ENCODE measurements at regions not wholly inside any gene's neighbourhood (a gene's known extent, or its start where the extent isn't known, plus 50 kb on each side); places are given as distances from the start of the nearest gene placed in this dataset.

DNA sequence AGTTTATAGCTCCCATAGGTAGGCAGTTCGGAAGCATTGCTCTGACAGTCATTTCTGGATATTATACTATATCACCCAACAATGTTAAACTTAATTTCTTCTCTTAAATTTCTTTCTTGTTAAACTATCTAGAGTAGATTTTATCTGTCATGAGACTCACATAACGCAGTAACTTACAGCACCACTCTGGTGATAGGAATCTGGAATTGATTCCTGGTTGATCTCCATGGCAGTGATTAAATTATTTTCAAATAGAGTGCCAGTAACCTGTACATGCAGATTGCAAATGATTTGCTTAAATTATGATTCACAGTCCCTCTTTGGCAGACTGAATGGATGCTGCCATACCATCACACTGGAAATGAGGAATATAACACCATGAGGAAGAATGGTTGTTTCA is 722.1 kb downstream of the DACH1 start:
- TF ChIP-seq, protein P1, sequence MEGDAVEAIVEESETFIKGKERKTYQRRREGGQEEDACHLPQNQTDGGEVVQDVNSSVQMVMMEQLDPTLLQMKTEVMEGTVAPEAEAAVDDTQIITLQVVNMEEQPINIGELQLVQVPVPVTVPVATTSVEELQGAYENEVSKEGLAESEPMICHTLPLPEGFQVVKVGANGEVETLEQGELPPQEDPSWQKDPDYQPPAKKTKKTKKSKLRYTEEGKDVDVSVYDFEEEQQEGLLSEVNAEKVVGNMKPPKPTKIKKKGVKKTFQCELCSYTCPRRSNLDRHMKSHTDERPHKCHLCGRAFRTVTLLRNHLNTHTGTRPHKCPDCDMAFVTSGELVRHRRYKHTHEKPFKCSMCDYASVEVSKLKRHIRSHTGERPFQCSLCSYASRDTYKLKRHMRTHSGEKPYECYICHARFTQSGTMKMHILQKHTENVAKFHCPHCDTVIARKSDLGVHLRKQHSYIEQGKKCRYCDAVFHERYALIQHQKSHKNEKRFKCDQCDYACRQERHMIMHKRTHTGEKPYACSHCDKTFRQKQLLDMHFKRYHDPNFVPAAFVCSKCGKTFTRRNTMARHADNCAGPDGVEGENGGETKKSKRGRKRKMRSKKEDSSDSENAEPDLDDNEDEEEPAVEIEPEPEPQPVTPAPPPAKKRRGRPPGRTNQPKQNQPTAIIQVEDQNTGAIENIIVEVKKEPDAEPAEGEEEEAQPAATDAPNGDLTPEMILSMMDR (conservative IDR thresholded peaks at IDR 0.05; ENCODE audit: low read depth, low read length), result no peak
- TF ChIP-seq EZH2phosphoT487 (IDR thresholded peaks at IDR 0.05; ENCODE audit: borderline replicate concordance, low read length) (no peak), EZH2 (IDR thresholded peaks at IDR 0.05; ENCODE audit: low read length, unreplicated experiment) (no peak)
- Histone ChIP-seq H3K27me3 (ENCODE audit: low read length) (no peaks in the 10 kb centered on the region), H3K9ac (ENCODE audit: low read length) (no peak overlapping the region), H3K4me3 (ENCODE audit: low read length) (no peak overlapping the region), H4K20me1 (ENCODE audit: low read length) (no peaks in the 10 kb centered on the region), H3K36me3 (ENCODE audit: low read depth, low read length) (no peaks in the 10 kb centered on the region), H3K9me2 (replicated peaks; ENCODE audit: low read length) (no peaks in the 10 kb centered on the region), H3F3A (ENCODE audit: low read length, unreplicated experiment) (no peaks in the 10 kb centered on the region), H3K27ac (ENCODE audit: low read length) (no peak overlapping the region), H3K4me1 (ENCODE audit: insufficient read depth, low read length) (no peaks in the 10 kb centered on the region), H3K4me2 (ENCODE audit: low read length) (no peak overlapping the region), H3K9me3 (ENCODE audit: low read length) (no peaks in the 10 kb centered on the region), H3K79me2 (ENCODE audit: low read length) (no peaks in the 10 kb centered on the region), H2AFZ (ENCODE audit: low read length) (no peak overlapping the region)
- BruUV-seq (replicated peaks), result no TSS peak
- intact Hi-C loops (cut with micrococcal nuclease), result no loop called here
- no peak for DNase-seq
- CTCF ChIA-PET, result no interaction called here
- POLR2A ChIA-PET (ENCODE audit: unreplicated experiment), result no interaction called here
- ATAC-seq, result no peak

GRCh38 chr13:71137101-71137500 is 729.9 kb downstream of the DACH1 start:
- Histone ChIP-seq H4K20me1 (ENCODE audit: low read length) (no peaks in the 10 kb centered on the region), H3K4me2 (ENCODE audit: low read length) (no peak overlapping the region), H3K79me2 (ENCODE audit: low read length) (no peaks in the 10 kb centered on the region), H3K9me2 (replicated peaks; ENCODE audit: low read length) (no peaks in the 10 kb centered on the region), H3K27ac (ENCODE audit: low read length) (no peak overlapping the region), H3K4me3 (ENCODE audit: low read length) (no peak overlapping the region), H3K4me1 (ENCODE audit: insufficient read depth, low read length) (no peaks in the 10 kb centered on the region), H3K9me3 (ENCODE audit: low read length) (no peaks in the 10 kb centered on the region), H3F3A (ENCODE audit: low read length, unreplicated experiment) (no peaks in the 10 kb centered on the region), H3K9ac (ENCODE audit: low read length) (no peak overlapping the region), H2AFZ (ENCODE audit: low read length) (no peak overlapping the region), H3K27me3 (ENCODE audit: low read length) (no peaks in the 10 kb centered on the region), H3K36me3 (ENCODE audit: low read depth, low read length) (no peaks in the 10 kb centered on the region)
- CTCF ChIA-PET, result no interaction called here
- DNase-seq, result no peak
- POLR2A ChIA-PET (ENCODE audit: unreplicated experiment), result no interaction called here
- BruUV-seq (replicated peaks), result no TSS peak
- no peak for ATAC-seq
- intact Hi-C loops (cut with micrococcal nuclease), result no loop called here
- TF ChIP-seq, protein P1 (conservative IDR thresholded peaks at IDR 0.05; ENCODE audit: low read depth, low read length), result no peak
- no peak for TF ChIP-seq EZH2 (IDR thresholded peaks at IDR 0.05; ENCODE audit: low read length, unreplicated experiment)
- TF ChIP-seq EZH2phosphoT487 (IDR thresholded peaks at IDR 0.05; ENCODE audit: borderline replicate concordance, low read length), result no peak

DNA sequence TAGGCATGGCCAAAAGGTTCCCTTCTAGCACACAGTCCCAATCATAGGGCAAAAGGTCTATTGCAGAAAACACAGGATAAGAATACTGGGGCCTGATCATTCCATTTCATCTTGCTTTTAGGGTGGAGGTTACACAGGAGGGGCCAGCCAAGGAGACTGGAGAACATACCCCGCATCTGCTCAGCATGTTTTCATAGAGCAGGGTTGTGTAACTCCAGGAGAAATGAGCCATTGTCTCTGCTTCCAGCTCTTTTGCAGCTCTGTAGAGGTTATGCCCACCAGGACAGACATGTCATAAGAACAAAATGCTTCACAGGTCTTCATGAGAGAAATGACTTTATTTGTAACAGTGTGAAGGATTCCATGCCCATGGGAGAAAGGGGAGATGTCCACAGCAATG is 742.8 kb downstream of the DACH1 start:
- no peaks in the 10 kb centered on the region for H3K9me2 ChIP-seq (replicated peaks; ENCODE audit: low read length)
- no peaks in the 10 kb centered on the region for H3K4me1 ChIP-seq (ENCODE audit: insufficient read depth, low read length)
- H3K4me2 ChIP-seq (ENCODE audit: low read length), result no peak overlapping the region
- H3K36me3 ChIP-seq (ENCODE audit: low read depth, low read length), result no peaks in the 10 kb centered on the region
- no peaks in the 10 kb centered on the region for H3K79me2 ChIP-seq (ENCODE audit: low read length)
- BruUV-seq (replicated peaks), result no TSS peak
- POLR2A ChIA-PET (ENCODE audit: unreplicated experiment), result no interaction called here
- no peak overlapping the region for H2AFZ ChIP-seq (ENCODE audit: low read length)
- intact Hi-C loops (cut with micrococcal nuclease), result no loop called here
- no peak overlapping the region for H3K27ac ChIP-seq (ENCODE audit: low read length)
- no peaks in the 10 kb centered on the region for H3K27me3 ChIP-seq (ENCODE audit: low read length)
- ATAC-seq (no peak), DNase-seq (no peak)
- H3K9me3 ChIP-seq (ENCODE audit: low read length), result no peaks in the 10 kb centered on the region
- TF ChIP-seq EZH2phosphoT487 (IDR thresholded peaks at IDR 0.05; ENCODE audit: borderline replicate concordance, low read length) (no peak), EZH2 (IDR thresholded peaks at IDR 0.05; ENCODE audit: low read length, unreplicated experiment) (no peak)
- TF ChIP-seq, protein P1 (conservative IDR thresholded peaks at IDR 0.05; ENCODE audit: low read depth, low read length), result no peak
- CTCF ChIA-PET, result no interaction called here
- no peaks in the 10 kb centered on the region for H4K20me1 ChIP-seq (ENCODE audit: low read length)
- no peaks in the 10 kb centered on the region for H3F3A ChIP-seq (ENCODE audit: low read length, unreplicated experiment)
- H3K9ac ChIP-seq (ENCODE audit: low read length), result no peak overlapping the region
- H3K4me3 ChIP-seq (ENCODE audit: low read length), result no peak overlapping the region
